Lower leg skin (tissue), 4 donors: ENCODE measurements at regions not wholly inside any gene's neighbourhood (a gene's known extent, or its start where the extent isn't known, plus 50 kb on each side); places are given as distances from the start of the nearest gene placed in this dataset.

Source experiments
- DNase-seq, 2 donors: peaks; one replicate each; pipeline ENCODE4 v3.0.0-alpha.2; 2019; ENCODE audit warnings: low spot score in 2 of 2
- H3K4me3 ChIP-seq: fragments of 200-600 bp; sonication (generic); 2 replicates; pipeline ENCODE4 v1.5.1; 2017; ENCODE audit warnings: mild to moderate bottlenecking, low read depth; ENCODE audit not compliant: poor library complexity, severe bottlenecking
- POLR2A ChIP-seq, 2 donors: fragments of 450-650 bp; IDR thresholded peaks; one replicate each; pipeline ENCODE4 v1.6.1; 2016 to 2017; ENCODE audit warnings: antibody characterized with exemption in 2 of 2, mild to moderate bottlenecking in 1 of 2, moderate library complexity in 1 of 2
- WGBS, 2 donors: methylation state at CpG; one replicate each; pipeline ENCODE4 v1.1.5; 2018; 5-methylcytosine and 5-hydroxymethylcytosine counted together
- intact Hi-C: fragments of 100-400 bp; cut with DNase I; formaldehyde crosslinking; loops from one replicate; pipeline ENCODE4 v1.15.0; 2023; ENCODE audit warnings: low total_unique reads
- TF ChIP-seq, protein P1 (sequence below), 3 donors: fragments of 450-650 bp; IDR thresholded peaks; one replicate each; pipeline ENCODE4 v1.5.1; 2016; ENCODE audit warnings: antibody characterized with exemption in 3 of 3, mild to moderate bottlenecking in 3 of 3, moderate library complexity in 2 of 3

DNA sequence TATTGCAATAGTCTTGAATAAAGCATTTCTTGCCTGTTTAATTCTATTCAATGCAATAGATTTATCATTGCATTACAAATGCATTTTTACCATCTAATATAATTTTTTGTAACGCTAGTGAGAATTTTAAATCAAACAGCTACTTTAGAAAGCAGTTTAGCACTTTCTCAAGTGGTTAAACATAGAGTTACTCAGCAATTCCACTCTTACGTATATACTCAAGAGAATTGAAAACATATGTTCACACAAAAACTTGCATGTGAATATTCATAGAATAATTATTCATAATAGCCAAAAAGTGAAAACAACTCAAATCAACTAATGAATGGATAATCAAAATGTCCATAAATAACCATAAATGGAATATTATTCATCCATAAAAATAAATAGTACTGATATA lies 244.7 kb downstream of the TMEM167A start:
- TF ChIP-seq, protein P1, sequence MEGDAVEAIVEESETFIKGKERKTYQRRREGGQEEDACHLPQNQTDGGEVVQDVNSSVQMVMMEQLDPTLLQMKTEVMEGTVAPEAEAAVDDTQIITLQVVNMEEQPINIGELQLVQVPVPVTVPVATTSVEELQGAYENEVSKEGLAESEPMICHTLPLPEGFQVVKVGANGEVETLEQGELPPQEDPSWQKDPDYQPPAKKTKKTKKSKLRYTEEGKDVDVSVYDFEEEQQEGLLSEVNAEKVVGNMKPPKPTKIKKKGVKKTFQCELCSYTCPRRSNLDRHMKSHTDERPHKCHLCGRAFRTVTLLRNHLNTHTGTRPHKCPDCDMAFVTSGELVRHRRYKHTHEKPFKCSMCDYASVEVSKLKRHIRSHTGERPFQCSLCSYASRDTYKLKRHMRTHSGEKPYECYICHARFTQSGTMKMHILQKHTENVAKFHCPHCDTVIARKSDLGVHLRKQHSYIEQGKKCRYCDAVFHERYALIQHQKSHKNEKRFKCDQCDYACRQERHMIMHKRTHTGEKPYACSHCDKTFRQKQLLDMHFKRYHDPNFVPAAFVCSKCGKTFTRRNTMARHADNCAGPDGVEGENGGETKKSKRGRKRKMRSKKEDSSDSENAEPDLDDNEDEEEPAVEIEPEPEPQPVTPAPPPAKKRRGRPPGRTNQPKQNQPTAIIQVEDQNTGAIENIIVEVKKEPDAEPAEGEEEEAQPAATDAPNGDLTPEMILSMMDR (IDR thresholded peaks at IDR 0.05), result no peak
- no peak for TF ChIP-seq POLR2A (IDR thresholded peaks at IDR 0.05)
- intact Hi-C loops, result no loop called here
- 82 to 94% methylated on average over 2 of the region's 2 CpGs for whole genome bisulfite sequencing, 2 donors
- no peak overlapping the region for H3K4me3 ChIP-seq
- DNase-seq, result no peak

DNA sequence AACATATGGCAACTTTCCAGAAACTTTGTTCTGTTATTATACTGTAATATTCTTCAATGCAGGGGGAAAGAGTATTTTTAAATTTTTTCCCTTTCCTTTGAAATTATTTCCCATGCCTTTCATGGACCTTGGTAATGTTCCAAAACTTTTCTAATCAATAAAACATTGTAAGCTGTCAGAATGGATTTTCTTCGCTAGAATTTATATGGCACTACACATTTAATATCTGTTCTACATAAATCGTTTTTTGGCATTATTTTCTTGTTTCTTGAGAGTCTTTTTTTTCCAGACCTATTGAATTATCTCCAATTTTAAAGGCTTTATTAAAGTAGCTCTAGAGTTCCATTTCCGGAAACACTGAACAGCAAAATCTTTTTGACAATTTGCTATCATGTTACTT lies 249.0 kb downstream of the TMEM167A start:
- intact Hi-C loops, result no loop called here
- 36 to 47% methylated on average over 3 of the region's 3 CpGs for WGBS, 2 donors
- H3K4me3 ChIP-seq, result no peak overlapping the region
- no peak for DNase-seq
- TF ChIP-seq, protein P1 (IDR thresholded peaks at IDR 0.05), result no peak
- no peak for TF ChIP-seq POLR2A (IDR thresholded peaks at IDR 0.05)

DNA sequence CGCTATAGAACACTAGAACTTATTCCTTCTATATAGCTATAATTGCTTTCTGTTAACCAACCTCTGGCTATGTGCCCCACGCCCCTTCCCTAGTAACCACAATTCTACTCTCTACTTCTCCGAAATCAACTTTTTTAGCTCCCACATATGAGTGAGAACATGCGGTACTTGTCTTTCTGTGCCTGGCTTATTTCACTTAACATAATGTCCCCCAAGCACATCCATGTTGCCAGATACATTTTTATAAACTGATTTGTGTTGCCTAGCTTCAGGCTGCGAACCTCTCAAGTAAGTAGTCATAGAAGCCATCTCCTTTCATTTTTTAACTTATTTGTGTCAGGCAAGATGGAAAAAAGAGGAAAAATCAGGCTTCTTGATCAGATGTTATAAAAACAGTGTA lies 249.5 kb downstream of the TMEM167A start:
- 69 to 74% methylated on average over 5 of the region's 5 CpGs for WGBS, 2 donors
- intact Hi-C loops, result no loop called here
- no peak overlapping the region for H3K4me3 ChIP-seq
- DNase-seq, result no peak
- no peak for TF ChIP-seq POLR2A (IDR thresholded peaks at IDR 0.05)
- TF ChIP-seq, protein P1 (IDR thresholded peaks at IDR 0.05), result no peak

DNA sequence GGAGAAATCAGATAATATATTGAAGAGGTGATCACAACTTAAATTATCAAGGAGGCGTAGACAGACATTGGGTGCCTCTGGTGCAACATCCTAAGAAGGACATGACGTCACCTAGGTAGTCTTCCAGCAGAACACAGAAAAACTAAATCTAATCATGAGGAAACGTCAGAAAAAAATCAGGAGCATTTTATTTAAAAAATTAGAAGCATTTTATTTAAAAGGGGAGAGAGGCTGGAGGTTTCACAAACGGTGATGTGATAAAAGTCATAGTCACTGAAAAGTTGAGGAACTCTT lies 254.6 kb downstream of the TMEM167A start:
- DNase-seq, result no peak
- intact Hi-C loops, result no loop called here
- WGBS, 2 donors, result 81 to 92% methylated on average over 4 of the region's 4 CpGs
- TF ChIP-seq, protein P1 (IDR thresholded peaks at IDR 0.05), result no peak
- no peak for TF ChIP-seq POLR2A (IDR thresholded peaks at IDR 0.05)
- no peak overlapping the region for H3K4me3 ChIP-seq

DNA sequence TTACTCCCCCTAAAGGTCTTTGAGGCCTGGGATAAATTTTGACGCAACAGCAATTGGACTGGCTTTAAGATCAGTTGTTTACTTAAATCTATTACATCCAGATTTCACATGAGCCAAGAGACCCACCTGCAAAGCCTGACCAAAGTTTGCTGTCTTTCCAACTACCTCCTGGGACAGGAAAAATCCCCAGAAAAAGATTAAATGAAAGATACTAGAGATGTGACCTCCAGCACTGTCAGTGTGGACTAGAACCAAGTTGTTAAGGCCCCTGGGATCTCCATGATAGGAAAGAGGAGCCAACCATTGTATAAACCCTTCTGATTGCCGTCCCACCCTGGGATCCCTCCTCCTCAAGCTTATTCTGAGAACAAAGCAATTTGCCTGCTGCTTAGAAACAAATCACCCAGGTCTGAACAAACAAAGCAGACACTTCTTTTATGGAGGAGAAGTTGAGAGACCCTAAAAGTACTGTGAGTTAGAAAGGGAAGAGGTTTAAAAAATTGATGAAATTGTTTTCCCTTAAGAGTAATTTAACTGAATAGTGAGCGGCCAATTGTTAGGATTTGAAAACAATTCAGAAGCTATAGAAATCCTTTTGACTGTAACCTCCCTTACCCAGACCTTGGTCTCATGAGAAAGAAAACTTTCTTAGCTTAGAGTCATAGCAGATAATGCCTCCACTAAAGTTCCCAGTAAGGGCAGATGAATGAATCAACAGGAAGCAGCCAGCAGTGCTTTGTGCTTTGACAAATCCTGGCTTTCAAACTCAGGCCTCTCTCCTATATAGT lies 255.2 kb downstream of the TMEM167A start:
- WGBS, 2 donors, result 67 to 77% methylated on average over 3 of the region's 3 CpGs
- H3K4me3 ChIP-seq, result no peak overlapping the region
- DNase-seq, result no peak
- no peak for TF ChIP-seq POLR2A (IDR thresholded peaks at IDR 0.05)
- TF ChIP-seq, protein P1 (IDR thresholded peaks at IDR 0.05), result no peak
- intact Hi-C loops, result no loop called here
